ENCODE measurements at regions not wholly inside any gene's neighbourhood (a gene's known extent, or its start where the extent isn't known, plus 50 kb on each side); places are given as distances from the start of the nearest gene placed in this dataset.

DNA sequence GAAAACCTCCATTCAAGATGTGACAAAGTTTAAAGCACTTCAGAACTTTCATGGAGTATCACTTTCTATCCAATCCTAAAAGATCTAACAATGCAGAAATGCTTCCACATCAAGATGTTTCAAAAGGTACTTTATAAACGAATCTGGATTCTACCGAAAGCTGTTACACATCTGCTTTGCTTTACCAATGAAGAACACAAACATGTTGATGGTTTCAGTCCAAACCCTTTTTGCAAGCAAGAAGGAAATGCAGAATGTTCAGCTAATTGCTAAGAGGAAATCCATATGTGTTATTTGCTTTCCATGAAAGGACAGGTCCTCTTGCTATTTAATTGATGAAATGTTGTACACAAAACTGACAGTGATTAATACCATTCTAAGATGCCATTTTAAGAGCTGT is 419.6 kb downstream of the EFNA5 start:
- no peaks in the 10 kb centered on the region for H3K27me3 ChIP-seq (ENCODE audit: control insufficient read depth in 3 of 3, insufficient read depth in 3 of 3, low read length in 3 of 3)
- no peak overlapping the region for H3K27ac ChIP-seq (ENCODE audit: low read depth, low read length)
- H3K9ac ChIP-seq (ENCODE audit: low read depth in 1 of 3, low read length in 3 of 3): no peak overlapping the region
- no peaks in the 10 kb centered on the region for H3K36me3 ChIP-seq (ENCODE audit: control insufficient read depth in 3 of 3, insufficient read depth in 3 of 3, low read length in 3 of 3)
- peaks cover 0 to 4% (median 2%) of the 10 kb centered on the region in 3 donors for H3K4me1 ChIP-seq (ENCODE audit: control insufficient read depth in 3 of 3, insufficient read depth in 3 of 3, low read length in 3 of 3)
- no peak overlapping the region for H3K4me3 ChIP-seq (ENCODE audit: low read length in 3 of 3)
- H3K9me3 ChIP-seq (ENCODE audit: control insufficient read depth in 3 of 3, low read length in 3 of 3): no peaks in the 10 kb centered on the region

DNA sequence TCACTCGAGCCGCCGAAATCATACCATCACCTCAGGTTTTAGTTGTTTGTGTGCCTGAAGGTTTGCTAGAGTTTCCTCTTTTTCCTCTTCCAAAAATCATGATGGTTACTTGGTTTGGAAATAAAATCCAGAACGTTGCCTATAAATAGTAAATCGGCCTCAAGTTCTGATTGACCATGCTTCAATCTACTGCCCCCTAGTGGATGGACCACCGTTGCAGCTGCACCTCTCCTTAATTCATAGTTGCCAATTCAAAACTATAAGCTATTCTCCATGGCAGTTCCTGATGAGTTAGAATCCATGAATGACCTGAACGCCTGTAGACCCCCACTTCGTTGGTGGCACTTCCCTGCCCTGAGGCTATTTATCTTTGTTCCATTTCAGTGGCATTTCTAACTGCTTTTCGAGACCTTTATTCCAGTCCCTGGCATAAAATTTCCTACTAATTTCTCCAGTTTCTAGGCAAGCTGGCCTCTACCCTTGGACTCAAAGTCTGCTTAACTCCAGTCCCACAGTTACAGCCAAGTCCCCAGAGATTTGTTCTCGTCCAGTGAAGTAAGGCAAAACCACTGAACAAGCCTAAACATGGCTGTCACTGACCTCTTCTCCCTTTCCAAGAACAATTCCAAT is 422.6 kb downstream of the EFNA5 start:
- Histone ChIP-seq H3K27me3 (ENCODE audit: control insufficient read depth in 3 of 3, insufficient read depth in 3 of 3, low read length in 3 of 3) (no peaks in the 10 kb centered on the region), H3K36me3 (ENCODE audit: control insufficient read depth in 3 of 3, insufficient read depth in 3 of 3, low read length in 3 of 3) (no peaks in the 10 kb centered on the region), H3K4me1 (ENCODE audit: control insufficient read depth in 3 of 3, insufficient read depth in 3 of 3, low read length in 3 of 3) (peaks cover 0 to 5% (median 0%) of the 10 kb centered on the region in 3 donors), H3K9ac (ENCODE audit: low read depth in 1 of 3, low read length in 3 of 3) (no peak overlapping the region), H3K9me3 (ENCODE audit: control insufficient read depth in 3 of 3, low read length in 3 of 3) (no peaks in the 10 kb centered on the region), H3K27ac (ENCODE audit: low read depth, low read length) (no peak overlapping the region), H3K4me3 (ENCODE audit: low read length in 3 of 3) (no peak overlapping the region)

DNA sequence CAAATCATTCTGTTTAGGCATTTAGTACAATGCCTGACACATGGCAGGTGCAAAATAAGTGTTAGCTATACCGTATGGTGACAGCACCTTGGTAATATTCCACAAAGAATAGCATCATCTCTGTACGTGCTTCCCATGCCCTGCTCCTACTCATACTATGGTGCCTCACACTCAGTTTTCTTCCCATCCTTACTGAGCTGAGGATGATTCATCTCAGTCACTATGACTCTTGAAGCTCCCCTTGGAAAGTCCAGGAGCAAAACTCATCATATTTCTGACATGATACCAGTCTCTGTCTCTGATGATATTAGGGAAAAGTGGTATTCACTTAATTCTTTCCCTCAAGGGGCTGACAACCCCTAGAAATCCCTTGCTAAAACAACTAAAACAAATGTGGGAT is 423.3 kb downstream of the EFNA5 start:
- no peak overlapping the region for H3K4me3 ChIP-seq (ENCODE audit: low read length in 3 of 3)
- no peaks in the 10 kb centered on the region for H3K9me3 ChIP-seq (ENCODE audit: control insufficient read depth in 3 of 3, low read length in 3 of 3)
- peaks cover 0 to 13% (median 5%) of the 10 kb centered on the region in 3 donors for H3K4me1 ChIP-seq (ENCODE audit: control insufficient read depth in 3 of 3, insufficient read depth in 3 of 3, low read length in 3 of 3)
- no peaks in the 10 kb centered on the region for H3K27me3 ChIP-seq (ENCODE audit: control insufficient read depth in 3 of 3, insufficient read depth in 3 of 3, low read length in 3 of 3)
- H3K36me3 ChIP-seq (ENCODE audit: control insufficient read depth in 3 of 3, insufficient read depth in 3 of 3, low read length in 3 of 3): no peaks in the 10 kb centered on the region
- H3K9ac ChIP-seq (ENCODE audit: low read depth in 1 of 3, low read length in 3 of 3): no peak overlapping the region
- no peak overlapping the region for H3K27ac ChIP-seq (ENCODE audit: low read depth, low read length)

DNA sequence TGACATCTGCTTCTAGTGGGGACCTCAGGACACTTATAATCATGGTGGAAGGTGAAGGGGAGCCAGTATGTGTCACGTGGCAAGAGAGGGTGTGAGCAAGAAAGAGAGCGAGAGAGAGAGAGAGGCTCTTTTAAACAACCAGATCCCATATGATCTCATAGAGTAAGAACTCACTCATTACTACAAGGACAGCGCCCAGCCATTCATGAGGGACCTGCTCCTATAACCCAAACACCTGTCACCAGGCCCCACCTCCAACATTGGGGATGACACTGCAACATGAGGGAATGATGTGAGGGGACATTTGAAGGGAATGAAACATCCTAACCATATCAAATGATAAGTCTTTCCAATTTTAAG is 427.5 kb downstream of the EFNA5 start:
- Histone ChIP-seq H3K4me1 (ENCODE audit: control insufficient read depth in 3 of 3, insufficient read depth in 3 of 3, low read length in 3 of 3) (peaks cover 0 to 15% (median 5%) of the 10 kb centered on the region in 3 donors), H3K4me3 (ENCODE audit: low read length in 3 of 3) (no peak overlapping the region), H3K36me3 (ENCODE audit: control insufficient read depth in 3 of 3, insufficient read depth in 3 of 3, low read length in 3 of 3) (no peaks in the 10 kb centered on the region), H3K9ac (ENCODE audit: low read depth in 1 of 3, low read length in 3 of 3) (no peak overlapping the region), H3K27ac (ENCODE audit: low read depth, low read length) (no peak overlapping the region), H3K9me3 (ENCODE audit: control insufficient read depth in 3 of 3, low read length in 3 of 3) (no peaks in the 10 kb centered on the region), H3K27me3 (ENCODE audit: control insufficient read depth in 3 of 3, insufficient read depth in 3 of 3, low read length in 3 of 3) (no peaks in the 10 kb centered on the region)

DNA sequence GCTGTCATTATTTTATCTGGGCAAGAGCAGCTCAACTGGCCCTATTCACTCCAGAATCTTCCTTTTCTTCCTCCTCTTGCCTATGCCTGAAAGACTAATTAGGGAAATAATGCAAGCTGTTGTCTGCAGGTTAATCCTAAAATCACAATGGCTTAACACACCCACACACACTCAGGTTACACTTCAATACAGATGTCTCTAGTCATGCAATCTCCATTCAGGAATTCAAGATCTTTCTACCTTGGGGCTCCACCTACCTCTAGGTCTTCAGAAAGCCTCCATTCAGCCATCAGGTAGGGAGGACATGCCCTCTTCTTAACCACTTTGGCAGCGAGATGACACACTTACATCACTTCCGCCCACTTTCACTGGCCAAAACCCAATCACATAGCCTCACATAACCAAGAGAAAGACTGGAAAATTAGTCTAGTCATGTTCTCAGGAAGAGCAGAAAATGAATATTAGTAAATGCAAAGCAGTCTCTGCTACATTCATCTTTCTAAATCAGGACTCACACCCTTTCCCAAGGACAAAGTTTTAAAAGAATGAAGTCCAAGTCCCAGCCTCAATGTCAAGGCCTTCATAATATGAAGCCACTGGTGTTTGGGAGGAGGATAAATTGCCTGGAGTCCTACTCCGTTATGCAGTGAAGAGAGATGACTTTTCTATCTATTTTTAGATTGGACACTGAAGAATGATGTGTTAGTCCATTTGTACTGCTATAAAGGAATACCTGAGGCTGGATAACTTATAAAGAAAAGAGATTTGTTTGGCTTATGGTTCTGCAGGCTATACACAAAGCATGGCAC is 428.1 kb downstream of the EFNA5 start:
- no peak overlapping the region for H3K9ac ChIP-seq (ENCODE audit: low read depth in 1 of 3, low read length in 3 of 3)
- H3K4me3 ChIP-seq (ENCODE audit: low read length in 3 of 3): no peak overlapping the region
- H3K4me1 ChIP-seq (ENCODE audit: control insufficient read depth in 3 of 3, insufficient read depth in 3 of 3, low read length in 3 of 3): peaks cover 0 to 14% (median 5%) of the 10 kb centered on the region in 3 donors
- no peak overlapping the region for H3K27ac ChIP-seq (ENCODE audit: low read depth, low read length)
- no peaks in the 10 kb centered on the region for H3K9me3 ChIP-seq (ENCODE audit: control insufficient read depth in 3 of 3, low read length in 3 of 3)
- no peaks in the 10 kb centered on the region for H3K27me3 ChIP-seq (ENCODE audit: control insufficient read depth in 3 of 3, insufficient read depth in 3 of 3, low read length in 3 of 3)
- H3K36me3 ChIP-seq (ENCODE audit: control insufficient read depth in 3 of 3, insufficient read depth in 3 of 3, low read length in 3 of 3): no peaks in the 10 kb centered on the region

DNA sequence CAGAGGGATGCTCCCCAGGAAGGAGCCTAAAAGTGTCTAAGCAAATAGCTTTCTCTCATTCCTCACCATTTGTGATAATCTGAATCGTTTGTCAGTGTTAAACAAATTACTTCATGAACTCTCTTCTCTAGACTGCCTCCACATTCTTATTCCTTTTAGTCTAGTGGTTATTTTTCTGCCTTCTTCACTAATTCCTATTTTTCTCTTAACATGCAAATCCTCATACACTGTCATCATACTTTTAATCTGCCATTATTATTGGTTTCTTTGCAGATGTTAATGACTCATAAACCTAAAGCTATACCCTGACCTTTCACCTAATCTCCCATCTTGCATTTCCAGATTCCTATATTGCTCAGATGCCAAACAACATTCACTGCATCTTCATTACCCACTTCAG is 428.9 kb downstream of the EFNA5 start:
- Histone ChIP-seq H3K36me3 (ENCODE audit: control insufficient read depth in 3 of 3, insufficient read depth in 3 of 3, low read length in 3 of 3) (no peaks in the 10 kb centered on the region), H3K4me3 (ENCODE audit: low read length in 3 of 3) (no peak overlapping the region), H3K9me3 (ENCODE audit: control insufficient read depth in 3 of 3, low read length in 3 of 3) (no peaks in the 10 kb centered on the region), H3K27ac (ENCODE audit: low read depth, low read length) (no peak overlapping the region), H3K4me1 (ENCODE audit: control insufficient read depth in 3 of 3, insufficient read depth in 3 of 3, low read length in 3 of 3) (peaks cover 0 to 11% (median 5%) of the 10 kb centered on the region in 3 donors), H3K9ac (ENCODE audit: low read depth in 1 of 3, low read length in 3 of 3) (no peak overlapping the region), H3K27me3 (ENCODE audit: control insufficient read depth in 3 of 3, insufficient read depth in 3 of 3, low read length in 3 of 3) (no peaks in the 10 kb centered on the region)

DNA sequence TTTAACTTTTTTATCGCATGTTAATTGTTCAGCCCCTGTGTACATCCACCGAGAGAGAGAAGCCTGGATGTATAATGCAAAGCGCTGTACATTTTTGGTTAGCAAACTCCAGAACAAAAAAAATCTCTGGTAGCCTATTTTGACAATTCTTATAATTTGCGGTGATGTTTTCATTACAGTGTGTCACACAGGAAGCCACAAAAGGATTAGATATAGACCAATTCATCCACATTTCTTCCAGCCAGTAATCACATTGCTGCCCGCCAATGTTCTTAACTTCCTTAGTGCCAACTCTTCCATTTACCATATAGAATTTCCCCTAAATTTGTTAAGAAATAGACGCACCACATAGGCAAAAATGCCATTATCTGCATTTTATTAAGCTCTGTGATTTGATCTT is 435.6 kb downstream of the EFNA5 start:
- Histone ChIP-seq H3K36me3 (ENCODE audit: control insufficient read depth in 3 of 3, insufficient read depth in 3 of 3, low read length in 3 of 3) (no peaks in the 10 kb centered on the region), H3K27me3 (ENCODE audit: control insufficient read depth in 3 of 3, insufficient read depth in 3 of 3, low read length in 3 of 3) (no peaks in the 10 kb centered on the region), H3K9me3 (ENCODE audit: control insufficient read depth in 3 of 3, low read length in 3 of 3) (peaks cover 0 to 2% (median 0%) of the 10 kb centered on the region in 3 donors), H3K4me3 (ENCODE audit: low read length in 3 of 3) (no peak overlapping the region), H3K27ac (ENCODE audit: low read depth, low read length) (no peak overlapping the region), H3K4me1 (ENCODE audit: control insufficient read depth in 3 of 3, insufficient read depth in 3 of 3, low read length in 3 of 3) (no peaks in the 10 kb centered on the region), H3K9ac (ENCODE audit: low read depth in 1 of 3, low read length in 3 of 3) (no peak overlapping the region)

DNA sequence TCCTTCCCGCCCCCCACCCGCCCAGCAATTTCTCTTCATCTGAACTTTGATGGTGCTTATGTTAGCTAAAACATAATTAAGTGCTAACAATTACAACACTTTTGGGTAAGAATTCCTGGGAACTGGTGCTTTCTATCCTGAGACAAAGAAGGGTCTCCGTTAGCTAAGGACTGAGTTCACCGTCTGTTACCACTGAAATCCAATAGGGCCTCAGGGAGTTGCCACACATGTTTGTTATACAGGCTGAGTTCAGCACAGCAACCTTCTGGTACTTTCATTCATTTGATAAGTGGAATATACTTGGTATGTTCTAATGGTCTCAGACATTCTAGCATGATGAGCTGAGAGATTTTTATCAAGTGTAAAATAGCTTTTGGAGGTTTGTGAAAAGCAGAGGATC is 437.9 kb downstream of the EFNA5 start:
- no peaks in the 10 kb centered on the region for H3K27me3 ChIP-seq (ENCODE audit: control insufficient read depth in 3 of 3, insufficient read depth in 3 of 3, low read length in 3 of 3)
- H3K36me3 ChIP-seq (ENCODE audit: control insufficient read depth in 3 of 3, insufficient read depth in 3 of 3, low read length in 3 of 3): no peaks in the 10 kb centered on the region
- peaks cover 0 to 2% (median 0%) of the 10 kb centered on the region in 3 donors for H3K9me3 ChIP-seq (ENCODE audit: control insufficient read depth in 3 of 3, low read length in 3 of 3)
- no peaks in the 10 kb centered on the region for H3K4me1 ChIP-seq (ENCODE audit: control insufficient read depth in 3 of 3, insufficient read depth in 3 of 3, low read length in 3 of 3)
- H3K9ac ChIP-seq (ENCODE audit: low read depth in 1 of 3, low read length in 3 of 3): no peak overlapping the region
- no peak overlapping the region for H3K27ac ChIP-seq (ENCODE audit: low read depth, low read length)
- H3K4me3 ChIP-seq (ENCODE audit: low read length in 3 of 3): no peak overlapping the region

DNA sequence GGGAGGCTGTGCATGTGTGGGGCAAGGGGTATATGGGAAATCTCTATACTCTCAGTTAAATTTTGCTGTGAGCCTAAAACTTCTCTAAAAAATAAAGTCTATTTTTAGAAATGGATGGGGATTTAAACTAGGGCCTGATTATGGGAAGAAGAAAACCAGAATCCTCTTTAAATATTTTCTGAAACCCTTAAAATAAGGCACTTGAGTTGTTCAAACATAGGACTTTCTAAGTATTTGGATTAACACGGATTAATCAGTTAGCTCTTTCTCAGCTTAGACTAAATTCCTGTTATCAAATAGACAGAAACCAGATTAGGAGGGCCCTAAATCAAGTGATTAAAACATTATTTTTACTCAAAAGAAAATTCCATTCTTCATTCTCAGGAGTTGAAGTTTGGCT is 438.4 kb downstream of the EFNA5 start:
- no peaks in the 10 kb centered on the region for H3K4me1 ChIP-seq (ENCODE audit: control insufficient read depth in 3 of 3, insufficient read depth in 3 of 3, low read length in 3 of 3)
- no peak overlapping the region for H3K9ac ChIP-seq (ENCODE audit: low read depth in 1 of 3, low read length in 3 of 3)
- no peaks in the 10 kb centered on the region for H3K27me3 ChIP-seq (ENCODE audit: control insufficient read depth in 3 of 3, insufficient read depth in 3 of 3, low read length in 3 of 3)
- H3K9me3 ChIP-seq (ENCODE audit: control insufficient read depth in 3 of 3, low read length in 3 of 3): peaks cover 0 to 2% (median 0%) of the 10 kb centered on the region in 3 donors
- H3K36me3 ChIP-seq (ENCODE audit: control insufficient read depth in 3 of 3, insufficient read depth in 3 of 3, low read length in 3 of 3): no peaks in the 10 kb centered on the region
- H3K27ac ChIP-seq (ENCODE audit: low read depth, low read length): no peak overlapping the region
- H3K4me3 ChIP-seq (ENCODE audit: low read length in 3 of 3): no peak overlapping the region

DNA sequence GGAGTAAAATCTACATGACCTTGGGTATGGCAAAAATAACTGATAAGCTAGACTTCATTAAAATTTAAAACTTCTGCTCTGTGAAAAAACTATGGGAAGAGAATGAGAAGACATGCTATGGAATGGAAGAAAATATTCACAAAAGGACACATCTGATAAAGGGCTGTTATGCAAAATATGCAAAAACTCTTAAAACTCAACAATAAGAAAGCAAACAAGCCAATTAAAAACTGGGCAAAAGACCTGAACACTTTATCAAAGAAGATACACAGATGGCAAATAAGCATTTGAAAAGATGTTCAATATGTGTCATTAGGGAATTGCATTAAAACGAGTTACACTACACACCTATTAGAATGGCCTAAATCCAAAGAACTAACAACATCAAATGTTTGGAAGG is 439.5 kb downstream of the EFNA5 start:
- Histone ChIP-seq H3K27me3 (ENCODE audit: control insufficient read depth in 3 of 3, insufficient read depth in 3 of 3, low read length in 3 of 3) (no peaks in the 10 kb centered on the region), H3K27ac (ENCODE audit: low read depth, low read length) (no peak overlapping the region), H3K9me3 (ENCODE audit: control insufficient read depth in 3 of 3, low read length in 3 of 3) (peaks cover 0 to 2% (median 0%) of the 10 kb centered on the region in 3 donors), H3K4me3 (ENCODE audit: low read length in 3 of 3) (no peak overlapping the region), H3K4me1 (ENCODE audit: control insufficient read depth in 3 of 3, insufficient read depth in 3 of 3, low read length in 3 of 3) (no peaks in the 10 kb centered on the region), H3K9ac (ENCODE audit: low read depth in 1 of 3, low read length in 3 of 3) (no peak overlapping the region), H3K36me3 (ENCODE audit: control insufficient read depth in 3 of 3, insufficient read depth in 3 of 3, low read length in 3 of 3) (no peaks in the 10 kb centered on the region)
